HEK293T (cell line): ENCODE measurements at regions not wholly inside any gene's neighbourhood (a gene's known extent, or its start where the extent isn't known, plus 50 kb on each side); places are given as distances from the start of the nearest gene placed in this dataset.
"Not testable (repeated sequence)": the region's sequence is repeated elsewhere in the genome, so short reads cannot be mapped to it uniquely, and the experiment has no call there.

Experiments
- CTCF ChIA-PET: fragments of 350-600 bp; formaldehyde crosslinking; extraction: SDS; loops from one replicate; lab custom pipeline; 2021; ENCODE audit warnings: antibody characterized with exemption, inconsistent platforms; lab: Yijun Ruan, JAX
- POLR2A ChIA-PET: fragments of 350-600 bp; formaldehyde crosslinking; extraction: SDS; loops from one replicate; lab custom pipeline; 2020; ENCODE audit warnings: antibody characterized with exemption, inconsistent platforms; lab: Yijun Ruan, JAX
- DNase-seq: peaks from one replicate; pipeline ENCODE4 v3.0.0; 2012; ENCODE audit warnings: mixed read lengths; ENCODE audit errors: extremely low spot score

DNA sequence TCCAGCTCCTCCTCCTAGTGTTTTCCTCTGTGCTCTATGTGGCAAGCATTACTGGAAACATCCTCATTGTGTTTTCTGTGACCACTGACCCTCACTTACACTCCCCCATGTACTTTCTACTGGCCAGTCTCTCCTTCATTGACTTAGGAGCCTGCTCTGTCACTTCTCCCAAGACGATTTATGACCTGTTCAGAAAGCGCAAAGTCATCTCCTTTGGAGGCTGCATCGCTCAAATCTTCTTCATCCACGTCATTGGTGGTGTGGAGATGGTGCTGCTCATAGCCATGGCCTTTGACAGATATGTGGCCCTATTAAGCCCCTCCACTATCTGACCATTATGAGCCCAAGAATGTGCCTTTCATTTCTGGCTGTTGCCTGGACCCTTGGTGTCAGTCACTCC lies 64.0 kb downstream of the OR4F15 start:
- CTCF ChIA-PET, POLR2A ChIA-PET, DNase-seq: not testable (repeated sequence)

DNA sequence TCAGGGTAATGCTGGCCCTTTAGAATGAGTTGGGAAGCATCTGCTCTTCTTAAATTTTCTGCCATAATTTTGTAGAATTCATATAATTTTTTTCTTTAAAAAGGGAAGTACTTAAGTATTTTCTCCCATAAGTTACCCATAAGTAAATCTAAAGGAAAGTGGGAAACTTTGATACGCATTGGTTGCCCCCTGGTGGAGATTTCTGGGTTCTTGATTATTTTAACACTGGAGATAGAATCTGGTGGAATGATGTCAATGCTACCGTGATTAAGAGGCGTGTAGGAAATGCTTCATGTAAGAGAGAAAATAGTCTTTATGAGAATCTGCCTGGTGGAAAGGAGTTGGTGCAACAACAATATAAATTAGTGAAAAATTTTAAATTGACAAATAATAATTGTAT lies 65.6 kb downstream of the OR4F15 start:
- POLR2A ChIA-PET, DNase-seq, CTCF ChIA-PET: not testable (repeated sequence)

DNA sequence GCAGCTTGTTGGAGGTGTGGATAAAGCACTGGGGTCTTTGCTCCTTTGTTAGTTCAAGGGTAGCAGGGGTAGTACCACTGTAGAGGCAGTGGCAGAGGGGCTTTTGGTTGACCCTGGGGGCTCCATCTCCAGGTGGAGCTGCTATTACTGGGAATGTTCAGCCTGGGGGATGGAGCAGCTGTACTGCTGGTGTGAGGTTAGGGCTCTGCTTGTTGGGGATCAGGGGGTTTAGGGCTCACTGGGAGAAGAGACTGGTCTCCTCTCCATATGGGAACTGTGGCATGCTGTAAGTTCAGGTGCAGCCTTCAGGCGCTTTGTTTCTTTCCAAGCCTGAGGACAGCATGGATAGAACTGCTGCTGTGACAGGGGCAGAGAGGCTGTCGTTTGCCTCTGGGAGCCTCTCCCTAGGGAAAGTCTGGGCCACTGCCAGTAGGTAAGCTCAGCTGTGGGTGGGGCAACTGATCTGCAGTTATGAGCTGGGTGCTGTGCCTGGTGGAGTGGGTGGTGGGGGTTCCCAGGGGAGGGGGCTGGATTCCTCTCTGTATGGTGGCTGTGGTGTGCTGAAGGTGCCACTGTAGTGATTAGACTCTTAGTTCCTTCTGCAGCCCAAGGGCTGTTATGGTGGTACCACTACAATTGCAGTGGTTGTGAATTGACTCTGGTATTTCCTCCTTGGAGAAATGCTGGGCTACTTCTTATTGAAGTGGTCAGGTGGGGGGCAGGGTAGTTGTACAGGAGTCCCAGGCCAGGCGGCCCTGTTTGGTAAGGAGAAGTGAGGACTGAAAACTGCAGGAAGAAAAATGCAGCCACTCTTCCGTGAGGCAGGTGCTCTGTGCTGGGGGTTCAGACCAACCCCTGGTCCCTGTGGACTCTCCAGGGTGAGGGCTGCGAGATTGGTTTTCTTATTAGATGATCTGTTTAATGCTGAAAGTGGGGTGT lies 100.6 kb downstream of the OR4F15 start:
- DNase-seq, POLR2A ChIA-PET, CTCF ChIA-PET: not testable (repeated sequence)

DNA sequence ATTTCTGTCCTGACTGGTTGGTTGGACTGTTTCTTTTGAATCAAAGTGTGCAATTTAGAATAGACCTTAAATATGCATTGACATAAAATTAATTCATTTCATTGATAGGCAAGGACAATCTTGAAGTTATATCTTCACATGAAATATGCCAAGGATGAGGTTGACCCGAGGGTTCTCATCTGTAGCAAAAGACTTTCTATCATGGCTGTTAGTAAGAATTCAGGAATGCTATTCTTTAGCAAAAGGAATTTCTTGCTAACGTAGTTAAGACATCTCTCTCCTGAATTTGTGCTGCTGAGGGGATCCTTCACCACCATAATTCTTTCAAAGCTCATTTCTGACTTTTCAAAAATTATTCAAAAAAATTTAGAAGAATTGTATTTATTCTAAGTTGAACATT lies 112.6 kb downstream of the OR4F15 start:
- POLR2A ChIA-PET, DNase-seq, CTCF ChIA-PET: not testable (repeated sequence)

DNA sequence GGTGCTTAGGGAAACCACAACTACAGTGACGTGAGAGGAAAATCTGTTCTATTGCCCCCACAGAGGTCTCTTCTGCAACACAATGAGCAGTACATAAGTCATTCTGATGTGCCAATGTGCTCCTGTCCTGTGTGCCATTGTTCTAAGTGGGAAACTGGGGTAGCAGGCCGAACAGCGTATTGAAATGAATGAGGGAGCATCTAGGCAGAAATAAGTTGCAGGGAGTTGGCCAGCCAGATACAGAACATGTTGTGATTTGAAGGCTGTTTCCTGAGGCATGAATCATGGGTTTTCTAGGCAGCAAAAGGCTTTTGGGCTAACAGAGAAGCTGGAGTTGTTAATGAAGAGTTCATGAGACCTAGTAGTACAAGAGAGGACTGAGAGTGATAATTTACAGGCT lies 122.5 kb downstream of the OR4F15 start:
- DNase-seq, POLR2A ChIA-PET, CTCF ChIA-PET: not testable (repeated sequence)

DNA sequence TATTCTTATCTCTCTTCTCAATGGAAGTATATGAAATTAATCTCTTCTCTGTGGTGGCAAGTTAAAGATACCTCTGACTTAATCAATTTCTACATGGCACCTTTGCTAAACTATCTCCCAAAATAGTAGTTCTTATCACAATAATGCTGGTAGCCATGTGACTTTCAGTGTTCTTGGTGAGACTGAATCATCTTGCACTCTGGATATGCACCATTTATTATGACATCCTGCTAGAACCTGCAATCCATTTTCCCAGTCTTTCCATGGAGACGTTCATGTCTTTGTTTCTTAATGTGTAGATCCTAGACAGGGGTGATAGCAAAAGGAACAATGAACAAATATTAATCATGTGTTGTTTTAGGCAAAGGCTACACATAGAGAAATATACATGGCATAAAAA lies 125.4 kb downstream of the OR4F15 start:
- DNase-seq, POLR2A ChIA-PET, CTCF ChIA-PET: not testable (repeated sequence)

DNA sequence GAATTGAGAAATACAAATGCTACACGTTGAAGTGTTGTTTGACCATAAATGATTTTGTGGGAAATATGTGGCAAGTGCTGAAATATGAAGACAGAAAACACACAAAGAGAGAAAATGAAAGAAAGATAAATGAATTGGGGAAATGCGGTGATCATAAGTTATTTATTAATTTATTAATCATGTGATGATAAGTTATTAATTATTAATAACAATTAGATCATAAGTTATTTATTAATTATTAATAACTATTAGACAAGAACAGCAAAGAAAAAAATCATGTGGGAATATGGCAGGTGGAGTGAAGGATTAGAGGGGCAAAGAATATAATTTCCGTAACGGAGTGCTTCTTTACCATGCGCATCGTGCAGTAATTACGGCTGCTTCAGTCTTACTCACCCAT lies 126.6 kb downstream of the OR4F15 start:
- POLR2A ChIA-PET, CTCF ChIA-PET: not testable (repeated sequence)

DNA sequence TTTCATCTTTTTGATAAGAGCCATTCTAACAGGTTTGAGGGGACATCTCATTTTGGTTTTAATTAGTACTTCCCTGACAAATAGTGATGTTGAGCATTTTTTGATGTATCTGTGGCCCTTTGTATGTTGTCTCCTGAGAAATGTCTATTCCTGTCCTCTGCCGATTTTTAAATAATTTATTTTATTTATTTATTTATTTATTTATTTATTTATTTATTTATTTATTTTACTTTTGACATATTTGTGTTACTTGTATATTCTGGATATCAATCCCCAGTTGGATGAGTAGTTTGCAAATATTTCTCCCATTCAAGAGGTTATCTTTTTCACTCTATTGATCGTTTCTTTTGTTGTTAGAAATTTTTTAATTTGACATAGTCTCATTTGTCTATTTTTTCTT lies 133.9 kb downstream of the OR4F15 start:
- POLR2A ChIA-PET, DNase-seq, CTCF ChIA-PET: not testable (repeated sequence)

More for the DNA sequence above, 126.6 kb downstream of the OR4F15 start:
- not testable (repeated sequence) for DNase-seq

DNA sequence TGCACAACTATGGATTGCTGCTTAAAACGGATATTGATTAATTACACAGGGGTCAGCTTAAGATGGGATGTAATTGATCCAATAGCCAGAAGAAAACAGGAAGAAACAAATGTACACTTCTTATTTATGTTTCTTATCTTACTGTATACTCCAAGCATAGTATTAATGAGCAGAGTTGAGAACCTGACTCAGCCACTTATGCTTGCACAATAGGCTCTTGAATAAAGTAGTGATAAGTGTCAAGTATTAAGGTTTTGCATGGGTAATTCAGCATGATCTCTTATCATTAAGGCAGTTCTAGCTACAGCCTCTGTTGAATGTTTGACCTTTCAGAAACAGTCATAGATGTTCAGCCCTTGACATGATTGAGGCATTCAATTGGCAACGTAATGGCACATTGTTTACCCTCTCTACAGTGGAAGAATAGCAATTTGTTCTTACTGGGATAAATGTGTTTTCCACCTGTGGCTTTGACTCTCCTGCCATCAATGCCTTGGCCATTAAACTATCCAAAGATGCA lies 136.5 kb downstream of the OR4F15 start:
- CTCF ChIA-PET, DNase-seq, POLR2A ChIA-PET: not testable (repeated sequence)

DNA sequence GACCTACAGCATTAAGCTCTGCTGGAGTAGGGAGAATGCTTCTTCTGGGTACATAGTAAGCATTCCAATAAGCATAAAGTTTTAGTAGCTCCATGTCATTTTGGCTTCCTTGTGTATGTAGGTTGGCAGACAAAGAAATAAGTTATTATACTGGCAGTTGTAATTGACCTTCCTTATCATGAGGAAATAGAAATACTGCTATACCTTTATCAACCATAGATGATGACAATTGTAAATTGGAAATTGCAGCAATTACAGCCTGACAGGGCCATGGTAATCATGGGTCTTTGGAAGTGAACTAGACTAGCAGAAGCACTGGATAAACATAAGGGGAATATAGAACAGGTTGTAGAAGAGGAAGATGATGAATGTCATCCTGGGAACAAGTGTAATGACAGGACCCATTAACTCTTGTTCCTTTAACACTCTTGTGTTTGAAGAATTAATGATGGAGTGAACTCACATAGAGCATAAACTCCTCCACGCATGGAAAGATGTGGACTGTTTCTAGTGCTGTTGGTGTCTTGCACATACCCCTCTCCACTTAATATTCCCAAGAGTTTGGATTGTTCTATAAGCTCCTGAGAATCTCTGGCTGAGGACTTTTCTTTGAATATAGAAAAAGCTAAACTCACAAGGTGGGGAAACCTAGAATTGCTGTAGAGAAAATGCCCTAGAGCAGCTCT lies 137.5 kb downstream of the OR4F15 start:
- DNase-seq, POLR2A ChIA-PET, CTCF ChIA-PET: not testable (repeated sequence)

DNA sequence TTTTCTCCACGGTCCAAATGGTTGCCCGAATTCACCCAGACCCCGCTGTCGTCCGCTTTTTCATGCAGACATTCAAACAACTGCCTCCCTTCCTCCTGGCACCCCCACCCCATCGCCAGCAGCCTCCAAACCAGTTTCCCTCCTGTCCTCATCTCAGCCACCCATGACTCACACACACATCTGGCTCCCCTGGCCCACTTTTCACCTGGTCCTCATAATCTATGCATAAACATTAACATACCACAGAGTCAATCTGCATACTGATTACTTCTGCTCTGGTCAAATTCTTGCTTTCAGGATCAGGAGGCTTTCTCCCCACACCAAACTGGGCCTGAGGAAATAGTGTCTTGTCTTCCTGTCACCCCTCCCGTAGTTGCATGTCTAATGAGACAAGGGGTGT lies 142.0 kb downstream of the OR4F15 start:
- CTCF ChIA-PET, POLR2A ChIA-PET, DNase-seq: not testable (repeated sequence)

DNA sequence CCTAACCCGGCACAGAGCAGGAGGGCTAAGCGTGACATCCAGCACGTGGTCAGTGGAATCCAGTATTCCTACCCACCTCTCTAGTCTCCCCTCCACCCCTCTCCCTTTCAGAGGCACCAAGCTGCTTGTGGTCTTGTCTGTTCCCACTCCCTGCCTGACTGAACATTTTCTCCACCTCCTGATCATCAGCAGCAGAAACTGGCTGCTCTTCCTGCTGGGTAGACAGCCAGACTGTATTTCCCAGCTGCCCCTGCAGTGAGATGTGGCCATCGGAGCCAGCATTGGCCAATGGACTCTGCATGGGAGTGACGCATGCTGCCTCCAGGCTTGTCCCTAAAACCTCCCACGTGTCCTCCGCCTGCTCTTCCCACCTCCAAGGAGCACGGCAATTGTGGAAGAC lies 143.8 kb downstream of the OR4F15 start:
- DNase-seq, POLR2A ChIA-PET, CTCF ChIA-PET: not testable (repeated sequence)

DNA sequence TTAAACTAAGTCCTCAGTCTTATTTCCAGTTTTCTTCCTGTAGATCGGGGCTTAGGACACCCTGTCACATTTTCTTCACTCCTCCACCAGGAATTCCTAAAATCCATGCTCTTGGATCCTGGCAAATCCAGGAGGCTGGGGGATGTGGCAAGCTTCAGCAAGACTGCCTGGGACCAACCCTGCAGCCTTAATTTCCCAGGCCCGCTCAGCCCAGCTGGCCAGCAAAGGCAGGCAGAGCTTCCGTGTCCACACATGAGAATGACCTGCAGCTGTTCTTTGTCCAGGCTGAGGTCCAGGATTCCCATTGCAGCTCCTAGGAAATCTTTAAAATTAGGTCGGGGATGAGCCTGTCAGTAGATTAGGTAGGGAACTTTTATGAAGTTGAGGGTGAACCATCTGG lies 146.7 kb downstream of the OR4F15 start:
- DNase-seq, POLR2A ChIA-PET, CTCF ChIA-PET: not testable (repeated sequence)

DNA sequence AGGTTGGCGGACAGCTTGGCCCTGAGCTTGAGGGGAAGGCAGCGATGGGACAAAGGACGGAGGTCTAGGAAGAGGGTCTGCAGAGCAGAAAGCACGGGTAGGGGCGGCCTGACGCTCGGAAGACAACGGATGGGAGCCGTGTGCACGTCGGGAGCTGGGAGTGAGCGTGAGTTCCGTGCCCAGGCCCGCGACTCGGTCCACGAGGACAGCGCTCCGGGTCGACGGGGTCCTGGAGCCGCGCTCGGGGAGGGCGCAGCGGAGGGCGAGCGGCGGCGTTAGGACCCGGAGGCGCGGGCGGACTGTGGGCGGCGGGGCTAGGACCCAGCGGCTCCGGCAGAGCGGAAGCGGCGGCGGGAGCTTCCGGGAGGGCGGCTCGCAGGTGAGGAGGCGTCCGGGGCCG lies 149.3 kb downstream of the OR4F15 start:
- CTCF ChIA-PET, DNase-seq, POLR2A ChIA-PET: not testable (repeated sequence)

DNA sequence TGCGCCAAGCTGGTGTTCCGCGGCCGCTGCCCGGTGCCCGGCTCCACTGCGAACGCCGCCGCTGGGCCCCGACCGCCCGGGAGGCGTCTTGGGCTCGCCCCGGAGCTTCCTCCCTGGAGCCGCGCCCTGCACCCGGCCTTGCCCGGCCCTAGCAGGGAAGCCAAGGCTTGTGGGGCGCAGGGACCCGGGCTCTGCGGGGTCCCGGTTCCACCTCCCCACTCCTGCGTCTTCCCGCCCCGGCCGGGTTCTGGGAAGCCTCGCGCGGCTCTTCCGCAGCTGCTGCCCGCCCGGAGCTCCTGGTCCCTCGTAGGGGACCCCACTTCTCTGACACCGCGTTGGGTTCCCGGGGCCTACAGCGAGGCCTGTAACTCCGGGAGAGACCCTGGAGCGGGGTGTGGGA lies 149.8 kb downstream of the OR4F15 start:
- POLR2A ChIA-PET, CTCF ChIA-PET, DNase-seq: not testable (repeated sequence)

DNA sequence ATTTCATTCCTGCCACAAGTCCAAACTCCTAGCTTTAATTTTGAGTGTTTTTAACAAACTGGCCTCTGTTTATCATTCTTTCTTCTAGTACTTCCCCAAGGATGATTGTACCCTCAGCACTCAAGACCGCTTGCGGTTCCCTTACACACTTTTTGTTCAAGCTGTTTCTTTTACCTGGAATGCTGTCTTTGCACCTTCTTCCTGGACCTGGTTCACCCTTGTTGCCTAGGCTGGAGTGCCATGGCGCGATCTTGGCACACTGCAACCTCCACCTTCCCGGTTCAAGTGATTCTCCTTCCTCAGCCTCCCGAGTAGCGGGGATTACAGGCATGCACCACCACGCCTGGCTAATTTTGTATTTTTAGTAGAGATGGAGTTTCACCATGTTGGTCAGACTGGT lies 151.7 kb downstream of the OR4F15 start:
- POLR2A ChIA-PET = not testable (repeated sequence)

DNA sequence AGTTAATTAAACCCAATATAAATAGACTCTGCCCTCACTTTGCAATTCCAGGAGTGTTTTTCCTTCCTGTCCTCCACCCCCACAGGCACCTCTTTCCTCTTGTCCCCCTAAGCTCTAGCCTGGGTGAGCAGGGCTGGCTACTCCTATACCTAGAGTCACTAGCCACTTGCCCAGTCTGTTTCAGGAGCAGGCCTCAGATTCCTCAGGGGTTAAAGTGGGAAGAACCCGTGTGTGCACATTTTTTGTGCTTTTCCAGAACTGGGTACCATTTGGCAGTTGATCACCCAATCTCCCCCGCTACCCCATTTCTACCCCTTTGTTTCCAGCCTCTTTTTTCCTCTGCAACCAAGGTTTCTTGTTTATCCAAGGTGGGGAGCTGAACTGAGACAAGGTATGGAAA lies 153.4 kb downstream of the OR4F15 start:
- POLR2A ChIA-PET, DNase-seq, CTCF ChIA-PET: not testable (repeated sequence)

More for the DNA sequence above, 151.7 kb downstream of the OR4F15 start:
- CTCF ChIA-PET, DNase-seq: not testable (repeated sequence)

DNA sequence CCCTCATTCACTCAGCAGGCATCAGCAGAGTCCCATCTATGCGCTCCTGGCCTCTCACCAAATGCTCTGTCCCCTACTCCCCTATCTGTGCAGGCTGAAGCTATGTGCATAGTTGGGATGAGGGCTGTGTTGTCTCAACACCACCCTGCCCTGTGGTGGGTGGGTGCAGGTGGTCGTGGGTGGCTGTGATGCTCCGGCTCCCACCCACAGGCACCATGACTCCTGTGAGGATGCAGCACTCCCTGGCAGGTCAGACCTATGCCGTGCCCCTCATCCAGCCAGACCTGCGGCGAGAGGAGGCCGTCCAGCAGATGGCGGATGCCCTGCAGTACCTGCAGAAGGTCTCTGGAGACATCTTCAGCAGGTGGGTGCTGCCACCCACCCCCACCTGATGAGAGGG lies 153.9 kb downstream of the OR4F15 start:
- POLR2A ChIA-PET, CTCF ChIA-PET: not testable (repeated sequence)
- DNase-seq = peak; percentile 4

DNA sequence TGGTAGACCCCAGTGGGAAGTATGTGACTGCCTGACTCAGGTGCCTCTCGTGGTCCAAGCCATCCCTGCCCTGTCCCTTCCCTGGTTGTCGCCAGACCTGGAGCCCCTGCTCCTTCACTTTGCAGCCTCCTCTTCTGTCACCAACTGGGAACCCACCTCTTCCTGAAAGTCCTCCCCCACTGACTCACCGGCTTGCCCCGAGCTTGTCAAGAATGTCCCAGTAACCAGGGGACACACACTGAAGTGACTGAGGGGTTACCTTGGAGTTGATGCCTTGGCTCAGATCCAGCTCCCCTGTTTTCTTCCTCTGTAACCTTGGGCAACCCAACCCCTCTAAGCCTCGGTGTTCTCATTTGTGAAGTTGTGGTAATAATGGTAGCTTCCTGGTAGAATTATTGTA lies 155.4 kb downstream of the OR4F15 start:
- CTCF ChIA-PET, POLR2A ChIA-PET, DNase-seq: not testable (repeated sequence)
